PC-3 (cell line): ENCODE measurements at regions not wholly inside any gene's neighbourhood (a gene's known extent, or its start where the extent isn't known, plus 50 kb on each side); places are given as distances from the start of the nearest gene placed in this dataset.
A peak's percentile ranks its signal among the peaks of the same experiment; 100 is the strongest.

Source experiments
- ATAC-seq: fragments of 200-7000 bp; cut with Tn5 transposase; 2 replicates; pipeline ENCODE4 v1.9.1; 2020; ENCODE audit warnings: mild to moderate bottlenecking, moderate library complexity
- BruUV-seq: library from RNA; stranded (reverse); fragments of 400-500 nt; replicated peaks from 2 replicates; lab custom pipeline; 2021; lab: Mats Ljungman, UMichigan
- CTCF ChIA-PET: fragments of 300-600 bp; sonication (Branson Sonifier 250); formaldehyde crosslinking; loops from one replicate; lab custom pipeline; 2022; ENCODE audit warnings: antibody characterized with exemption; lab: Charles Lee
- POLR2A ChIA-PET: fragments of 300-600 bp; sonication (Branson Sonifier 250); formaldehyde crosslinking; loops from one replicate; lab custom pipeline; 2022; ENCODE audit warnings: antibody characterized with exemption; ENCODE audit not compliant: unreplicated experiment; lab: Charles Lee
- DNase-seq: peaks from one replicate; pipeline ENCODE4 v3.0.0-alpha.2; 2015
- H2AFZ ChIP-seq: fragments of 300-600 bp; sonication (generic); 2 replicates; pipeline ENCODE4 v1.6.0; 2016; ENCODE audit warnings: antibody characterized with exemption, low read length
- H3F3A ChIP-seq: fragments of 300-600 bp; sonication (generic); one replicate; pipeline ENCODE4 v1.6.0; 2017; ENCODE audit warnings: antibody characterized with exemption, low read length, control low read depth, mild to moderate bottlenecking; ENCODE audit not compliant: unreplicated experiment
- H3K27ac ChIP-seq: fragments of 300-600 bp; sonication (generic); 2 replicates; pipeline ENCODE4 v1.5.1; 2016; ENCODE audit warnings: mild to moderate bottlenecking, low read length
- H3K27me3 ChIP-seq: fragments of 300-600 bp; sonication (generic); 2 replicates; pipeline ENCODE4 v1.6.1; 2016; ENCODE audit warnings: low read length, mixed read lengths
- H3K36me3 ChIP-seq: fragments of 300-600 bp; sonication (generic); 2 replicates; pipeline ENCODE4 v1.6.1; 2016; ENCODE audit warnings: low read depth, mixed run types, low read length, mixed read lengths
- H3K4me1 ChIP-seq: fragments of 300-600 bp; sonication (generic); 2 replicates; pipeline ENCODE4 v1.5.1; 2016; ENCODE audit warnings: low read length; ENCODE audit not compliant: insufficient read depth
- H3K4me2 ChIP-seq: fragments of 300-600 bp; sonication (generic); 2 replicates; pipeline ENCODE4 v1.6.0; 2016; ENCODE audit warnings: low read length
- H3K4me3 ChIP-seq: fragments of 300-600 bp; sonication (generic); 2 replicates; pipeline ENCODE4 v1.5.1; 2016; ENCODE audit warnings: mild to moderate bottlenecking, low read length, mixed read lengths
- H3K79me2 ChIP-seq: fragments of 300-600 bp; sonication (generic); 2 replicates; pipeline ENCODE4 v1.6.1; 2017; ENCODE audit warnings: low read length, mixed read lengths
- H3K9ac ChIP-seq: fragments of 300-600 bp; sonication (generic); 2 replicates; pipeline ENCODE4 v1.6.0; 2016; ENCODE audit warnings: mild to moderate bottlenecking, low read length
- H3K9me2 ChIP-seq: fragments of 300-600 bp; sonication (generic); replicated peaks from 2 replicates; pipeline ENCODE4 v1.6.1; 2016; ENCODE audit warnings: mixed run types, low read length, mixed read lengths
- H3K9me3 ChIP-seq: fragments of 300-600 bp; sonication (generic); 2 replicates; pipeline ENCODE4 v1.6.1; 2016; ENCODE audit warnings: low read length, mixed read lengths
- H4K20me1 ChIP-seq: fragments of 300-600 bp; sonication (generic); 2 replicates; pipeline ENCODE4 v1.6.1; 2016; ENCODE audit warnings: low read length, mixed read lengths
- EZH2 ChIP-seq: fragments of 300-600 bp; sonication (generic); IDR thresholded peaks from one replicate; pipeline ENCODE4 v1.6.1; 2017; ENCODE audit warnings: antibody characterized with exemption, mild to moderate bottlenecking, low read length; ENCODE audit not compliant: unreplicated experiment
- EZH2phosphoT487 ChIP-seq: fragments of 300-600 bp; sonication (generic); IDR thresholded peaks from 2 replicates; pipeline ENCODE4 v1.6.1; 2018; ENCODE audit warnings: mild to moderate bottlenecking, antibody characterized with exemption, low read length, borderline replicate concordance
- intact Hi-C: fragments of 100-400 bp; cut with micrococcal nuclease; formaldehyde crosslinking; loops from 2 replicates; pipeline ENCODE4 v1.9.0; 2023
- TF ChIP-seq, protein P1 (sequence below): fragments of 300-600 bp; sonication (generic); conservative IDR thresholded peaks from 2 replicates; pipeline ENCODE4 v1.5.1; 2017; ENCODE audit warnings: antibody characterized with exemption, low read depth, mild to moderate bottlenecking, low read length

DNA sequence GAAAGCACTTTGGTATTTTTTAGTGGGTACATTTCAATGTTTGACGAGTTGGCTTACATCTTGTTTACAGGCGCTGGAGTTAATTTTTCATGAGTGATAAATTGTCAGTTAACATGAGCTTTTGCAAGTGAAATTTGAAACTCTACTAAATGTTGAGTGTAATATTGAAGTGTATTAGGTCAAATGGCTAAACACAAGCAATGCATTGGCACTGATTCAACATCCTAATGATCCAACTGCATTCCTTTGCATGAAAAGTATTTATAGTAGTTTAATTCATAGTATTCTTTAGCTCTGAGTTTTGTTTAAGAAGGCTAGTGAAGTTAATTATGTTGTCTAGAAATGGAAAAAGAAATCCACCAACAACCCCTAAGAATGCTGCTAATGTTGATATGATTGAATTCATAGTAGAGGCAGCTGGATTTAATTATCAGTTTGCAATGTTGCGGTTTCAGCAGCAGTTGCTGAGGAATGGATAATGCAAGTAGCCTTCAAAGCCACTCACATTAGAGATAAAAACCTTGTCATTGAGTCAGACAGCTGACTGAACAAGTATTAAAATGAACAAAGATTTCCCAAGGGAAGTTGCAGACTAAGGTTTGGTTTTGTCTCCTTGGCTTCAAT is 245.6 kb upstream of the GOLIM4 start:
- Histone ChIP-seq H3F3A (no peaks in the 10 kb centered on the region), H4K20me1 (no peaks in the 10 kb centered on the region), H3K27ac (peak overlapping the region; percentile 48), H3K4me1 (peaks cover 38% of the 10 kb centered on the region), H3K9me2 (no peaks in the 10 kb centered on the region), H3K79me2 (no peaks in the 10 kb centered on the region), H3K27me3 (no peaks in the 10 kb centered on the region), H3K9me3 (no peaks in the 10 kb centered on the region), H3K4me2 (peak overlapping the region; percentile 62), H3K9ac (no peak overlapping the region), H3K4me3 (peak overlapping the region; percentile 29), H3K36me3 (no peaks in the 10 kb centered on the region), H2AFZ (no peak overlapping the region)
- intact Hi-C loops = no loop called here
- DNase-seq (peak; percentile 57), ATAC-seq (0 out of 2 replicates have a peak, but pooled peaks have one; percentile 2)
- ChIA-PET CTCF (interaction anchor here (0.7 kb wide), 1 partner anchor 91 kb away, joined by 4 read pairs; no protein-coding TSS in a partner anchor), POLR2A (no interaction called here)
- BruUV-seq = no TSS peak
- TF ChIP-seq EZH2 (no peak), EZH2phosphoT487 (no peak)
- TF ChIP-seq, protein P1, sequence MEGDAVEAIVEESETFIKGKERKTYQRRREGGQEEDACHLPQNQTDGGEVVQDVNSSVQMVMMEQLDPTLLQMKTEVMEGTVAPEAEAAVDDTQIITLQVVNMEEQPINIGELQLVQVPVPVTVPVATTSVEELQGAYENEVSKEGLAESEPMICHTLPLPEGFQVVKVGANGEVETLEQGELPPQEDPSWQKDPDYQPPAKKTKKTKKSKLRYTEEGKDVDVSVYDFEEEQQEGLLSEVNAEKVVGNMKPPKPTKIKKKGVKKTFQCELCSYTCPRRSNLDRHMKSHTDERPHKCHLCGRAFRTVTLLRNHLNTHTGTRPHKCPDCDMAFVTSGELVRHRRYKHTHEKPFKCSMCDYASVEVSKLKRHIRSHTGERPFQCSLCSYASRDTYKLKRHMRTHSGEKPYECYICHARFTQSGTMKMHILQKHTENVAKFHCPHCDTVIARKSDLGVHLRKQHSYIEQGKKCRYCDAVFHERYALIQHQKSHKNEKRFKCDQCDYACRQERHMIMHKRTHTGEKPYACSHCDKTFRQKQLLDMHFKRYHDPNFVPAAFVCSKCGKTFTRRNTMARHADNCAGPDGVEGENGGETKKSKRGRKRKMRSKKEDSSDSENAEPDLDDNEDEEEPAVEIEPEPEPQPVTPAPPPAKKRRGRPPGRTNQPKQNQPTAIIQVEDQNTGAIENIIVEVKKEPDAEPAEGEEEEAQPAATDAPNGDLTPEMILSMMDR = no peak

DNA sequence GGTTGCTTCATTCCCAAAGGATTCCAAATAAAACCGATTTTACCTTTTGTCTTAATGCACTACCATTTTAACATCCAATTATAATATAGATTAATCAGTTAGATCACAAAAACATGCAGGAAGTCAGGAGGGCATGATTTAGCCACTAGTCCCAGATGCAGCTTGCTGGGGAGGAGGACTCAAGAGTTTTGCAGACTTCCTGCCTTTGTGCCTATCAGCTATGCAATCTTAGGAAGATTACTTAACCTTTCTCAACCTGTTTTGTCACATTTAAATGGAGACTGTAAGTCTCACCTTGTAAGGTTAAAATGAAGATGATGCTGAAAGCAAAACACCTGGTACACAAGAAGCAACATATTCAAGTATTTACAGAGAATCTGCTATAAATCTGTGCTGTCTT is 242.4 kb upstream of the GOLIM4 start:
- ATAC-seq = no peak
- POLR2A ChIA-PET = no interaction called here
- DNase-seq = no peak
- no peak for TF ChIP-seq EZH2
- TF ChIP-seq EZH2phosphoT487 = no peak
- TF ChIP-seq, protein P1 = no peak
- Histone ChIP-seq H3K27me3 (no peaks in the 10 kb centered on the region), H3F3A (no peaks in the 10 kb centered on the region), H3K9me2 (no peaks in the 10 kb centered on the region), H3K4me2 (no peak overlapping the region), H2AFZ (no peak overlapping the region), H3K9ac (no peak overlapping the region), H3K27ac (no peak overlapping the region), H3K79me2 (no peaks in the 10 kb centered on the region), H3K4me3 (no peak overlapping the region), H3K4me1 (peaks cover 29% of the 10 kb centered on the region), H4K20me1 (no peaks in the 10 kb centered on the region), H3K36me3 (no peaks in the 10 kb centered on the region), H3K9me3 (no peaks in the 10 kb centered on the region)
- intact Hi-C loops = no loop called here
- CTCF ChIA-PET = no interaction called here
- no TSS peak for BruUV-seq

- Histone ChIP-seq H3K9me2 (no peaks in the 10 kb centered on the region), H3K36me3 (no peaks in the 10 kb centered on the region), H3K27ac (no peak overlapping the region), H4K20me1 (no peaks in the 10 kb centered on the region), H3K27me3 (no peaks in the 10 kb centered on the region), H3K9ac (no peak overlapping the region), H2AFZ (no peak overlapping the region), H3K4me2 (no peak overlapping the region), H3K79me2 (no peaks in the 10 kb centered on the region), H3F3A (no peaks in the 10 kb centered on the region), H3K4me3 (no peak overlapping the region), H3K9me3 (no peaks in the 10 kb centered on the region), H3K4me1 (peaks cover 10% of the 10 kb centered on the region)
- ChIA-PET POLR2A (no interaction called here), CTCF (interaction anchor here (0.5 kb wide), 1 partner anchor 192 kb away, joined by 3 read pairs; no protein-coding TSS in a partner anchor)
- DNase-seq (no peak), ATAC-seq (no peak)
- BruUV-seq = no TSS peak
- TF ChIP-seq, protein P1 = no peak
- TF ChIP-seq EZH2phosphoT487 = no peak
- no peak for TF ChIP-seq EZH2
- intact Hi-C loops = no loop called here
Observed at GRCh38 chr3:168336276-168336675, 240.6 kb upstream of the GOLIM4 start.
